Astrocyte (in vitro differentiated cells and primary cell): ENCODE measurements at regions not wholly inside any gene's neighbourhood (a gene's known extent, or its start where the extent isn't known, plus 50 kb on each side); places are given as distances from the start of the nearest gene placed in this dataset.

ENCODE experiments used
- DNase-seq: peaks from one replicate; pipeline ENCODE4 v3.0.0-alpha.2; 2010; ENCODE audit warnings: low read depth
- FAIRE-seq: peaks from 2 replicates; lab custom pipeline; 2011; peaks lifted over from hg19 to GRCh38; lab: Jason Lieb, UNC
- H2AFZ ChIP-seq: 2 replicates; pipeline ENCODE4 v1.6.0; 2012; ENCODE audit warnings: low read depth, low read length, inconsistent platforms
- H3K27ac ChIP-seq: 2 replicates; pipeline ENCODE4 v1.5.1; 2011; ENCODE audit warnings: low read depth, low read length, inconsistent platforms
- H3K27me3 ChIP-seq: 2 replicates; pipeline ENCODE4 v1.6.0; 2011; ENCODE audit warnings: low read length, inconsistent platforms; ENCODE audit not compliant: insufficient read depth
- H3K36me3 ChIP-seq: 2 replicates; pipeline ENCODE4 v1.5.1; 2011; ENCODE audit warnings: low read length, inconsistent platforms; ENCODE audit not compliant: insufficient read depth
- H3K4me1 ChIP-seq: 2 replicates; pipeline ENCODE4 v1.5.1; 2011; ENCODE audit warnings: low read length, inconsistent platforms; ENCODE audit not compliant: insufficient read depth
- H3K4me2 ChIP-seq: 2 replicates; pipeline ENCODE4 v1.6.0; 2012; ENCODE audit warnings: low read length, inconsistent platforms
- H3K4me3 ChIP-seq: 2 replicates; pipeline ENCODE4 v1.5.1; 2011; ENCODE audit warnings: low read depth, mild to moderate bottlenecking, low read length, inconsistent platforms; ENCODE audit not compliant: insufficient read depth
- H3K79me2 ChIP-seq: 2 replicates; pipeline ENCODE4 v1.6.0; 2012; ENCODE audit warnings: mild to moderate bottlenecking, low read length, inconsistent platforms; ENCODE audit not compliant: insufficient read depth
- H3K9ac ChIP-seq: 2 replicates; pipeline ENCODE4 v1.6.0; 2012; ENCODE audit warnings: mild to moderate bottlenecking, low read length, inconsistent platforms
- H3K9me3 ChIP-seq: 2 replicates; pipeline ENCODE4 v1.5.1; 2012; ENCODE audit warnings: low read depth, mild to moderate bottlenecking, low read length, inconsistent platforms; ENCODE audit not compliant: insufficient read depth
- H4K20me1 ChIP-seq: 2 replicates; pipeline ENCODE4 v1.6.0; 2012; ENCODE audit warnings: low read length, inconsistent platforms; ENCODE audit not compliant: insufficient read depth
- H3K27ac Mint-ChIP-seq: one replicate; pipeline ENCODE4 v1.8.0; 2021; ENCODE audit warnings: mild to moderate bottlenecking, mixed read lengths; ENCODE audit not compliant: unreplicated experiment
- H3K27me3 Mint-ChIP-seq: one replicate; pipeline ENCODE4 v1.8.0; 2021; ENCODE audit warnings: low read depth, mixed read lengths; ENCODE audit not compliant: unreplicated experiment
- H3K36me3 Mint-ChIP-seq: one replicate; pipeline ENCODE4 v1.8.0; 2021; ENCODE audit warnings: low read depth, mixed read lengths; ENCODE audit not compliant: unreplicated experiment
- H3K4me1 Mint-ChIP-seq: one replicate; pipeline ENCODE4 v1.8.0; 2021; ENCODE audit warnings: low read depth, mixed read lengths; ENCODE audit not compliant: unreplicated experiment
- H3K4me3 Mint-ChIP-seq: one replicate; pipeline ENCODE4 v1.8.0; 2021; ENCODE audit warnings: mild to moderate bottlenecking, moderate library complexity, mixed read lengths; ENCODE audit not compliant: unreplicated experiment
- H3K9me3 Mint-ChIP-seq: one replicate; pipeline ENCODE4 v1.8.0; 2021; ENCODE audit warnings: mild to moderate bottlenecking, mixed read lengths; ENCODE audit not compliant: unreplicated experiment
- CTCF ChIP-seq: IDR thresholded peaks from 2 replicates; pipeline ENCODE4 v1.5.1; 2011; ENCODE audit warnings: low read depth, mild to moderate bottlenecking, inconsistent platforms, low read length, moderate library complexity; ENCODE audit not compliant: insufficient read depth
- EZH2 ChIP-seq: IDR thresholded peaks from 2 replicates; pipeline ENCODE4 v1.6.1; 2012; ENCODE audit warnings: mild to moderate bottlenecking, low read length, inconsistent platforms; ENCODE audit not compliant: insufficient read depth

- Histone ChIP-seq H3K4me1 (peaks cover 32% of the 10 kb centered on the region), H2AFZ (no peak overlapping the region), H3K27me3 (no peaks in the 10 kb centered on the region), H3K79me2 (no peaks in the 10 kb centered on the region), H3K27ac (peak overlapping the region; percentile 86), H3K4me2 (peak overlapping the region; percentile 23), H3K36me3 (no peaks in the 10 kb centered on the region), H3K9ac (peak overlapping the region; percentile 62), H3K4me3 (no peak overlapping the region), H4K20me1 (no peaks in the 10 kb centered on the region), H3K9me3 (no peaks in the 10 kb centered on the region)
- peaks cover 5% of the 10 kb centered on the region for H3K36me3 Mint-ChIP-seq
- H3K9me3 Mint-ChIP-seq = no peaks in the 10 kb centered on the region
- peaks cover 46% of the 10 kb centered on the region for H3K4me1 Mint-ChIP-seq
- no peak for TF ChIP-seq EZH2
- no peak for TF ChIP-seq CTCF
- H3K4me3 Mint-ChIP-seq = no peak overlapping the region
- peak; percentile 87 for FAIRE-seq
- peak overlapping the region; percentile 48 for H3K27ac Mint-ChIP-seq
- H3K27me3 Mint-ChIP-seq = no peaks in the 10 kb centered on the region
- DNase-seq = peak; percentile 86
Observed at GRCh38 chr2:215684448-215685237, 248.8 kb upstream of the FN1 start.

- FAIRE-seq = no peak
- no peak overlapping the region for H2AFZ ChIP-seq
- no peak overlapping the region for H3K9ac ChIP-seq
- Mint-ChIP-seq H3K9me3 (no peaks in the 10 kb centered on the region), H3K4me1 (peaks cover 46% of the 10 kb centered on the region), H3K27me3 (no peaks in the 10 kb centered on the region), H3K27ac (no peak overlapping the region), H3K36me3 (peaks cover 3% of the 10 kb centered on the region), H3K4me3 (no peak overlapping the region)
- no peaks in the 10 kb centered on the region for H3K79me2 ChIP-seq
- no peak overlapping the region for H3K27ac ChIP-seq
- no peak overlapping the region for H3K4me2 ChIP-seq
- TF ChIP-seq CTCF = no peak
- no peak for TF ChIP-seq EZH2
- H3K27me3 ChIP-seq = no peaks in the 10 kb centered on the region
- H3K9me3 ChIP-seq = no peaks in the 10 kb centered on the region
- no peaks in the 10 kb centered on the region for H3K36me3 ChIP-seq
- H4K20me1 ChIP-seq = no peaks in the 10 kb centered on the region
- peaks cover 32% of the 10 kb centered on the region for H3K4me1 ChIP-seq
- no peak for DNase-seq
- H3K4me3 ChIP-seq = no peak overlapping the region
Observed at GRCh38 chr2:215683295-215683694, 247.4 kb upstream of the FN1 start.
